ENCODE measurements at regions not wholly inside any gene's neighbourhood (a gene's known extent, or its start where the extent isn't known, plus 50 kb on each side); places are given as distances from the start of the nearest gene placed in this dataset.

DNA sequence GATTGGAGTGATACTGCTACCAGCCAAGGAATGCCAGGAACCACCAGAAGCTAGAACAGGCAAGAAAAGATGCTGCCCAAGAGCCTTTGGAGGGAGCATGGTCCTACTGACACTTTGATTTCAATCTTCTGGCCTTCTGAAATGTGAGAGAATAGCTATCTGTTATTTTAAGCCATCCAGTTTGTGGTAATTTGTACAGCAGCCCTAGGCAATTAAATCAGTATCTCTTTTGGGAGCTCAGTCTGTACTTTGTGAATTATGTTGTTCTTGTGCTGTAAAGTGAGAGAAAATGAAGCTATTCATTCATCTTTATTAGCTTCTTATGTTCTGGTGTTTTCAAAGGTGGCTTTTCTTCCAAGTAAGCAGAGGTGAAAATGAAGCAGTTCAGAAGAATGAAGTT is 381.3 kb downstream of the PDCD6IP start:
- ChIA-PET CTCF (no interaction called here), POLR2A (no interaction called here)
- no peak for DNase-seq (ENCODE audit: low read depth, low spot score)
- no peaks in the 10 kb centered on the region for H3K36me3 ChIP-seq (ENCODE audit: control insufficient read depth, insufficient read depth, low read length)
- TF ChIP-seq SIN3A (IDR thresholded peaks at IDR 0.05; ENCODE audit: borderline replicate concordance, insufficient read depth, low read depth, low read length) (no peak), TCF7L2 (IDR thresholded peaks at IDR 0.05; ENCODE audit: low read depth, low read length) (no peak), CTCF (IDR thresholded peaks at IDR 0.05) (no peak), POLR2AphosphoS5 (IDR thresholded peaks at IDR 0.05; ENCODE audit: low read depth, low read length) (no peak)
- TF ChIP-seq, protein P1, sequence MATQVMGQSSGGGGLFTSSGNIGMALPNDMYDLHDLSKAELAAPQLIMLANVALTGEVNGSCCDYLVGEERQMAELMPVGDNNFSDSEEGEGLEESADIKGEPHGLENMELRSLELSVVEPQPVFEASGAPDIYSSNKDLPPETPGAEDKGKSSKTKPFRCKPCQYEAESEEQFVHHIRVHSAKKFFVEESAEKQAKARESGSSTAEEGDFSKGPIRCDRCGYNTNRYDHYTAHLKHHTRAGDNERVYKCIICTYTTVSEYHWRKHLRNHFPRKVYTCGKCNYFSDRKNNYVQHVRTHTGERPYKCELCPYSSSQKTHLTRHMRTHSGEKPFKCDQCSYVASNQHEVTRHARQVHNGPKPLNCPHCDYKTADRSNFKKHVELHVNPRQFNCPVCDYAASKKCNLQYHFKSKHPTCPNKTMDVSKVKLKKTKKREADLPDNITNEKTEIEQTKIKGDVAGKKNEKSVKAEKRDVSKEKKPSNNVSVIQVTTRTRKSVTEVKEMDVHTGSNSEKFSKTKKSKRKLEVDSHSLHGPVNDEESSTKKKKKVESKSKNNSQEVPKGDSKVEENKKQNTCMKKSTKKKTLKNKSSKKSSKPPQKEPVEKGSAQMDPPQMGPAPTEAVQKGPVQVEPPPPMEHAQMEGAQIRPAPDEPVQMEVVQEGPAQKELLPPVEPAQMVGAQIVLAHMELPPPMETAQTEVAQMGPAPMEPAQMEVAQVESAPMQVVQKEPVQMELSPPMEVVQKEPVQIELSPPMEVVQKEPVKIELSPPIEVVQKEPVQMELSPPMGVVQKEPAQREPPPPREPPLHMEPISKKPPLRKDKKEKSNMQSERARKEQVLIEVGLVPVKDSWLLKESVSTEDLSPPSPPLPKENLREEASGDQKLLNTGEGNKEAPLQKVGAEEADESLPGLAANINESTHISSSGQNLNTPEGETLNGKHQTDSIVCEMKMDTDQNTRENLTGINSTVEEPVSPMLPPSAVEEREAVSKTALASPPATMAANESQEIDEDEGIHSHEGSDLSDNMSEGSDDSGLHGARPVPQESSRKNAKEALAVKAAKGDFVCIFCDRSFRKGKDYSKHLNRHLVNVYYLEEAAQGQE (IDR thresholded peaks at IDR 0.05; ENCODE audit: insufficient read depth in 1 of 2, low read depth in 2 of 2, low read length in 1 of 2): no peak
- H3K4me3 ChIP-seq (ENCODE audit: low read depth in 2 of 2, low read length in 2 of 2): no peak overlapping the region
- H3K27me3 ChIP-seq (ENCODE audit: control insufficient read depth, insufficient read depth, low read length): no peaks in the 10 kb centered on the region
- no peaks in the 10 kb centered on the region for H3K9me3 ChIP-seq (ENCODE audit: control insufficient read depth, insufficient read depth, low read depth, low read length)
- ATAC-seq: no peak
- no peak overlapping the region for H3K27ac ChIP-seq (ENCODE audit: low read length)
- no peaks in the 10 kb centered on the region for H3K4me1 ChIP-seq (ENCODE audit: control insufficient read depth, insufficient read depth, low read length)
- no TSS peak for BruUV-seq (replicated peaks)
- in situ Hi-C loops (cut with HindIII; ENCODE audit: low pct_unique_long_range_greater_than_20kb, low sequenced_read_pairs) (no loop called here), intact Hi-C loops (cut with micrococcal nuclease; ENCODE audit: unreplicated experiment) (no loop called here)

GRCh38 chr3:34180532-34180931 is 382.1 kb downstream of the PDCD6IP start:
- BruUV-seq (replicated peaks): no TSS peak
- DNase-seq (ENCODE audit: low read depth, low spot score) (no peak), ATAC-seq (no peak)
- intact Hi-C loops (cut with micrococcal nuclease; ENCODE audit: unreplicated experiment): no loop called here
- in situ Hi-C loops (cut with HindIII; ENCODE audit: low pct_unique_long_range_greater_than_20kb, low sequenced_read_pairs): no loop called here
- POLR2A ChIA-PET: no interaction called here
- CTCF ChIA-PET: no interaction called here
- H3K27ac ChIP-seq (ENCODE audit: low read length): no peak overlapping the region
- no peaks in the 10 kb centered on the region for H3K36me3 ChIP-seq (ENCODE audit: control insufficient read depth, insufficient read depth, low read length)
- H3K27me3 ChIP-seq (ENCODE audit: control insufficient read depth, insufficient read depth, low read length): no peaks in the 10 kb centered on the region
- TF ChIP-seq SIN3A (IDR thresholded peaks at IDR 0.05; ENCODE audit: borderline replicate concordance, insufficient read depth, low read depth, low read length) (no peak), TCF7L2 (IDR thresholded peaks at IDR 0.05; ENCODE audit: low read depth, low read length) (no peak), POLR2AphosphoS5 (IDR thresholded peaks at IDR 0.05; ENCODE audit: low read depth, low read length) (no peak), CTCF (IDR thresholded peaks at IDR 0.05) (no peak)
- TF ChIP-seq, protein P1 (IDR thresholded peaks at IDR 0.05; ENCODE audit: insufficient read depth in 1 of 2, low read depth in 2 of 2, low read length in 1 of 2): no peak
- no peak overlapping the region for H3K4me3 ChIP-seq (ENCODE audit: low read depth in 2 of 2, low read length in 2 of 2)
- H3K9me3 ChIP-seq (ENCODE audit: control insufficient read depth, insufficient read depth, low read depth, low read length): no peaks in the 10 kb centered on the region
- no peaks in the 10 kb centered on the region for H3K4me1 ChIP-seq (ENCODE audit: control insufficient read depth, insufficient read depth, low read length)
